VCaP (cell line): ENCODE measurements at regions not wholly inside any gene's neighbourhood (a gene's known extent, or its start where the extent isn't known, plus 50 kb on each side); places are given as distances from the start of the nearest gene placed in this dataset.

Experiments
- H3K27ac ChIP-seq: fragments of 450-650 bp; 2 replicates; pipeline ENCODE4 v1.5.1; 2017
- TF ChIP-seq, protein P1 (sequence below): fragments of 450-650 bp; conservative IDR thresholded peaks from 2 replicates; pipeline ENCODE4 v1.5.1; 2017; ENCODE audit warnings: mild to moderate bottlenecking, moderate library complexity

DNA sequence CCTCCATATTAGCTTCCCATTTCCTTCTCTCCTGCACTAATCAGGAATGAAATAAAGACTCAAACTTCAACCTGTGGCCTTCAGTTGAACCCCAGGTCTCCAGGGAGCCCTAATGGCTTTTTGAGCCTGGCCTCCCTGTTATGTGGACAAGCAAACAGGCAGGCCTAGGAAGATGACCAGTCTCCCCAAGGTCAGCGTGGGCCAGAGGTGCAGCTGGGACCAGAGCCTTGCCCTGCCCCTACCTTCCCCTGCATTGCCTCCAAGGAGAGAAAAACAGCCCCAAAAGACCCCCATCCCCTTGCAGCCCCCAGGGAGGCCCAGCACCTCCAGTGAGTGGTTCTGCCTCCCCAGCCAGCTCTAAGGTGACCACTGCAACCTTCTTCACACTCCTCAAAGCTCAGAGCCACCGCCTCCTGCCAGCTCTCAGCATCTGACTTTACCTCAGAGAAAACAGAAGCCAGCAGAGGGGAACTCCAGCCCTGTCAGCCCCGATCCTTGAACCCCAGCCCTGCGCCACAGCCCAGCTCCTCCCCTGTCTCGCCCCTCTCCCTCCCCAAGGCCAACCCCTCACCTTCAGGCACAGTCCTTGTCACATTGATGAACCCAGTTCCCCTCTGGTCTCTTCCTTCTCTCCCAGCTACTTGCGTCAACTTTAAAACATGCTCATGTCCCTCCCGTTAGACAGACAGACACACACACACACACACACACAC is 59.5 kb upstream of the ID2 start:
- TF ChIP-seq, protein P1, sequence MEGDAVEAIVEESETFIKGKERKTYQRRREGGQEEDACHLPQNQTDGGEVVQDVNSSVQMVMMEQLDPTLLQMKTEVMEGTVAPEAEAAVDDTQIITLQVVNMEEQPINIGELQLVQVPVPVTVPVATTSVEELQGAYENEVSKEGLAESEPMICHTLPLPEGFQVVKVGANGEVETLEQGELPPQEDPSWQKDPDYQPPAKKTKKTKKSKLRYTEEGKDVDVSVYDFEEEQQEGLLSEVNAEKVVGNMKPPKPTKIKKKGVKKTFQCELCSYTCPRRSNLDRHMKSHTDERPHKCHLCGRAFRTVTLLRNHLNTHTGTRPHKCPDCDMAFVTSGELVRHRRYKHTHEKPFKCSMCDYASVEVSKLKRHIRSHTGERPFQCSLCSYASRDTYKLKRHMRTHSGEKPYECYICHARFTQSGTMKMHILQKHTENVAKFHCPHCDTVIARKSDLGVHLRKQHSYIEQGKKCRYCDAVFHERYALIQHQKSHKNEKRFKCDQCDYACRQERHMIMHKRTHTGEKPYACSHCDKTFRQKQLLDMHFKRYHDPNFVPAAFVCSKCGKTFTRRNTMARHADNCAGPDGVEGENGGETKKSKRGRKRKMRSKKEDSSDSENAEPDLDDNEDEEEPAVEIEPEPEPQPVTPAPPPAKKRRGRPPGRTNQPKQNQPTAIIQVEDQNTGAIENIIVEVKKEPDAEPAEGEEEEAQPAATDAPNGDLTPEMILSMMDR, result no peak
- H3K27ac ChIP-seq, result no peak overlapping the region

- no peak overlapping the region for H3K27ac ChIP-seq
- TF ChIP-seq, protein P1, result no peak
These were observed 58.9 kb upstream of the ID2 start for GRCh38 chr2:8622924-8623465.

DNA sequence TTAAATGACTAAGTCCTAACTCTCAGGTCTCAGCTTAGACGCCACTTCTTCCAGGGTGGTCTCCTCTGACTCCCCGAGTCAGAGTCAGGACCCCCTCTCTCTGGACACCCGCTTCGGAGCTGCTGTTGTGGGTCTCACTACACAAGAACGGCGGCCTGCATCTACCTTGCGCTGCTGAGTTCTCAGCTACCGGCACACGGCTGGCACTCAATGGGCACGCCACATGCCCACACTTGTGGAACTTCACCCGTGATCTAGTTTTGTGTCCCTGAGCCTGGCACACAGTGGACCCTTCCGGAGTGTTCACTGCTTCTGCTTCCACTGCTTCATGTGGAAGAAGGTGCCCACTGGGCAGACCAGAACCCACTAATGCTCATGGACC is 58.3 kb upstream of the ID2 start:
- TF ChIP-seq, protein P1, result no peak
- no peak overlapping the region; the same call in 1 of the 2 replicates for H3K27ac ChIP-seq

DNA sequence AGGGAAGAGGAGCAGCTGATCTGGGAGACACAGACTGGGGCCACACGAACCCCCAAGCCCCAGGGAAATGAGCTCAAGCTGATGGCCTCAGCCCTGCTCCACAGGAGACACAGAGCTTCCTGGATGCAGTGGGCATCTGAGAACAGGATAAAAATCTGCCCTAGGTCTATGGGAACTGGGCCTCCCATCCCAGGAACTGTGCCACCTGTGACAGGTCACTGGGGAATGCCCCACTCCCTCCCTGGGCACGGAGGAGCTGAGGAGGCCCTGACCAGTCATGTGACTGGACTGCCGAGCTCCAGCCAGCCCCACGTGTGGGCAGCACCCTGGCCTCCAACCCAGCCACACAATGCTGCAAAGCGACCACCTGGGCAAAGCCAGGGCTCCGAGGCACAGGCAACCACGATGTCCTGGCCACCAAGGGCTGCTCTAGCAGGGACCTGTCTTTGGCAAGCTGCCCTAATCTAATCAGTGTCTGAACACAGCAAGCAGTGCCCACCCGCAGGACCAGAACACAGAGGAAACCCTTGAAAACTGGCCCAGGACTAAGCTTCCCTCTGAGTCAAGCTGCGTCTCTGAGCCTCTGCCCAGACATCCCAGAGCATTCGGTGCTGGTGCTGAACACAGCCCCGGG is 57.8 kb upstream of the ID2 start:
- no peak overlapping the region; the same call in 1 of the 2 replicates for H3K27ac ChIP-seq
- TF ChIP-seq, protein P1, result no peak

DNA sequence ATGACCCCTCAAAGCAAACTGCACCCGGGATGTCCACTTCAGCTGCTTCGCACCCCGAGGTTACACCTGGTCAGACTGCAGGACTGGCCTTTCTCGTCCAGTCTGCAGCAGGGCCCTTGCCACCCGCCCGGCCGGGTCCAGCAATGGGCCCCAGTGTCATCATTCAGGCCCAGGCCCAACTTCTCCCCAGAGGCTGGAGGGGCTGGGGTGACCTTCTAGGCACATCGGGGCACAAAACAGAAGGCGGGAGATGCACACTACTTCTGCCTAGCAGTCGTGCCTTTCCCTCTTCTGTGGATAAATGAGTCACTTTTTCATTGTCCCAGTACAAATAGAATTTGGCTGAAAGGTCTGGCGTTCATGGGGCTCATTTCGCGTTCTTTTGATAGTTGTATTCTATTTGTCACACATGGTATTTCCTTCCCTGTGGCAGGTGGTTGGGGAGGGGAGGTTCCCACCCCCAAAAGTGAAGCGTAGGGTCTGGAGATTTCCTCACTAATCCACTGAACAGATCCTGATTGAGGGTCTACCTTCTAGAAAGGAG is 56.9 kb upstream of the ID2 start:
- TF ChIP-seq, protein P1, result no peak

DNA sequence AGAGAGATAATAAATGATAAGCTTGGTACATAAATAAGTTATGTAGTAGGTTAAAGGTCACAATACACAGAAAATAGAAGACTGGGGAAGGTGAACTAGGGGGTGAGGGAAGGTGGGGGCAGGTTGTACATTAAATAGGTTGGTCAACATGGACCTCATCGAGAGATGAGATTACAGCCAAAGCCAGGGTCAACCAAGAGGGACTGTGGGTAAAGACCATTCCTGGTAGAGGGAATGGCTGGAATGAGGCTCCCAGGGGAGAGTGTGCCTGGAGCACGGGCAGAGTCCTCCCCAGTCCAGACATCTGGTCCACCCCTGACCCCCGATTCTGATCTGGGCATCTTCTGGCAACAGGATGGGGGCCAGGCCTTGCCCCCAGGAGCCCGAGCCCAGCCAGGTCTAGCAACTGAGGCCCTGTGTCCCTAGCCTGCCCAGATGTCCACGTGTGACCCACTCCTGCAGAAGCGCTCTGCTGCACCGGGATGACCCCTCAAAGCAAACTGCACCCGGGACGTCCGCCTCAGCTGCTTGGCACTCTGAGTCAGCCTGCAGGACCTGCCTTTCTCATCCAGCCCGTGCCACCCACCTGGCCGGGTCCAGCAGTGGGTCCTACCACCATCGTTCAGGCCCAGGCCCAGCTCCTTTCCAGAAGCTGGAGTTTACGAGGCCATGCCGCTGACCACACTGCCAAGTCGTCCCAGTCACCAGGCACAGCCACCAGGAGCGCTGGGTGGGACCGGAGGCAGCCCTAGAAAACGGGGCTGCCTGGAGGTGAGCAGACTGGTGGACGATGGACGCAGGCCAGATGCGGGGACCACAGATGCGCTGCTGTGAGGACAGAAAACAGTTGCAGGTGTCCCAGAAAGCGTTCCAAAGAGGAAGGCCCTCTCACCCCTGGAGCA is 56.2 kb upstream of the ID2 start:
- H3K27ac ChIP-seq, result peak overlapping the region; percentile 67; the same call in 1 of the 2 replicates
- TF ChIP-seq, protein P1, result no peak

More for the DNA sequence above, 56.9 kb upstream of the ID2 start:
- no peak overlapping the region; the same call in 1 of the 2 replicates for H3K27ac ChIP-seq
